Putamen (tissue), 1 donor: ENCODE measurements at regions not wholly inside any gene's neighbourhood (a gene's known extent, or its start where the extent isn't known, plus 50 kb on each side); places are given as distances from the start of the nearest gene placed in this dataset.
"Not testable (repeated sequence)": the region's sequence is repeated elsewhere in the genome, so short reads cannot be mapped to it uniquely, and the experiment has no call there.

Experiments used
- DNase-seq: peaks from one replicate; pipeline ENCODE4 v3.0.0-alpha.2; 2016; ENCODE audit warnings: low spot score

- DNase-seq: no peak
Measured at GRCh38 chr4:158051401-158052235, 121.2 kb downstream of the GASK1B start.

DNA sequence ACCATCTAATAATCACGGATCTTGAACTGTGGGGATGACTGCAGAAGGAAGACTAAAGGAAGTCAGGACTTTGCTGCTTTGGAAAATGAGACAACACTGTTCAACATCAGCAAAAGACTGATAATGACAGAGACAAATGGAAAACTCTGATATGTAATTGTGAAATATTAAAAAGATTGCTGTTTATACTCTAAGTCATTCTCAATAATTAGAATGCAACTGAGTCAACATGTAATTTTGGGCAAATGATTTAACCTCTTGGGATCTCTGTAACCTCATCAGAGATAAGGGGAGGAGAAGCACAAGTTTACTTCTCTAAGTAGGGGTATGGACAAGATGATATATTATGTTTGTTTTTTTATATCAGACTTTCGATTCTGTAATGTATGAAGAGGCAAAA is 121.9 kb downstream of the GASK1B start:
- no peak for DNase-seq

DNA sequence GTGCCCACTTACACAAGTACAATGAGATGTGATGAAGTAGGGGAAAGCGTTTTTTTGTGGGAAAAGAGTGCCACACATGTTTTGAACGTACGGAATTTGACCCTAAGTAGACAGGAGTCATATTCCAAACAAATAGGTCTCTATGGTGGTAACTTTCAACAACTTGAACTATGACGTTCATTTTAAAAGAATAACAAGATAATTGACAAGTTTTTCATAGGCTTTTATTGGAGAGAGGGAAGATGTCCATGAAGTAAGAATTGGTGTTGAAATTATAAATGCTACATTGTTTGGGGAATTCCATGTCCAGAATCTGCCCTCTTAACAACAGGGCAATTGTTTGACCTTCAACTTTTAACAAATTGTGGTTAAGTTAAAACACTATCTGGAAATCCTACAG is 126.5 kb downstream of the GASK1B start:
- DNase-seq: no peak

GRCh38 chr4:158043971-158044618 is 128.7 kb downstream of the GASK1B start:
- no peak for DNase-seq

DNA sequence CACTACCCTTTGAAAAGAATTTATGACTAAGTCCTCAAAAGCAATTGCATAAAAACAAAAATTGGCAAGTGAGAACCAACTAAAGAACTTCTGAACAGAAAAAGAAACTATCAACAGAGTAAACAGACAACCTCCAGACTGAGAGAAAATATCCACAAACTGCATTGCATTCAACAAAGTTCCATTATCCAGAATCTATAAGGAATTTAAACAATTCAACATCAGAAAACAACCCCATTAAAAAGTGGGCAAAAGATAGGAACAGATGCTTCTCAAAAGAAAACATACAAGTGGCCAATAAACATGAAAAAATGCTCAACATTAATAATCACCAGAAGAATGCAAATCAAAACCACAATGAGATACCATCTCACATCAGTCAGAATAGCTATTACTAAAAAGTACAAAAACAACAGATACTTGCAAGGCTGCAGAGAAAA is 130.2 kb downstream of the GASK1B start:
- no peak for DNase-seq

DNA sequence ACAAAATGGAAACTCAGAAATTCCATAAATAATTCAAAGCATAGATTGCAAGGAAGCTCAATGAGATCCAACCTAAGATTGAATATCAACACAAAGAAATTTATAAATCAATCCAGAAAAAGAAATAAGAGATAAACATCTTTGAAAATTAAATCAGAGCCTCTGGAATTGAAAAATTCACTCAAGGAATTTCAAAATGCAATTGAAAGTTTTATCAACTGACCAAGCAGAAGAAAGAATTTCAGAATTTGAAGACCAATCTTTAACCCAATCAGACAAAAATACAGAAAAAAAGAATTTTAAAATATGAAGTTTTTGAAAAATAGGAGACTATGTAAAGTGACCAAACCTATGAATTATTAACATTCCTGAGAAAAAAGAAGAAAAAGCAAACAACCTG is 134.1 kb downstream of the GASK1B start:
- DNase-seq: no peak

- DNase-seq: no peak
Measured at GRCh38 chr4:158036998-158037397, 135.8 kb downstream of the GASK1B start.

DNA sequence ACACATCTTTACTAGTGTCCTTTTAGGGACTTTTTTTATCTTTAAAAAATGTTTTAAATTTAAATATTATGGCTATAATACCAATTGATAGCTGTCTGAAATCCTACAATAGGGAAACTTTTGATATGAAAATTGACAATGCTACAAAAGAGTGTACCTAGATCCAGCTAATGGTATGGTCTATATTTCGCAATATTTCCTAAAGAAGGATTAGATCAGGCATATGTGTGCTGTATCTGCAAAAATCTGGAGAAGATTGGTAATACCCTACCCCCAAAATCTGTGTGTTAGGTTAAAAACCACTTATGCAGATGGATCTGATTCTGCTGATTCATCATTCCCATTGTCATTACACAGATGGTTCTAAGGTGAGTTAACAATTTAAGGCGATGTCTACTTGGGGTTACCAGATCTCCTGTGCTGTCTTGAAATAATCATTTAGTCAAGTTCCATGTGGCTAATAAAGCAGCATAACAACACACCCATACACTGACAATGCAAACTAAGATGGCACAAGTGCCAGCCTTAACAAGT is 137.1 kb downstream of the GASK1B start:
- no peak for DNase-seq

- DNase-seq: no peak
Measured at GRCh38 chr4:158033416-158034120, 139.3 kb downstream of the GASK1B start.

DNA sequence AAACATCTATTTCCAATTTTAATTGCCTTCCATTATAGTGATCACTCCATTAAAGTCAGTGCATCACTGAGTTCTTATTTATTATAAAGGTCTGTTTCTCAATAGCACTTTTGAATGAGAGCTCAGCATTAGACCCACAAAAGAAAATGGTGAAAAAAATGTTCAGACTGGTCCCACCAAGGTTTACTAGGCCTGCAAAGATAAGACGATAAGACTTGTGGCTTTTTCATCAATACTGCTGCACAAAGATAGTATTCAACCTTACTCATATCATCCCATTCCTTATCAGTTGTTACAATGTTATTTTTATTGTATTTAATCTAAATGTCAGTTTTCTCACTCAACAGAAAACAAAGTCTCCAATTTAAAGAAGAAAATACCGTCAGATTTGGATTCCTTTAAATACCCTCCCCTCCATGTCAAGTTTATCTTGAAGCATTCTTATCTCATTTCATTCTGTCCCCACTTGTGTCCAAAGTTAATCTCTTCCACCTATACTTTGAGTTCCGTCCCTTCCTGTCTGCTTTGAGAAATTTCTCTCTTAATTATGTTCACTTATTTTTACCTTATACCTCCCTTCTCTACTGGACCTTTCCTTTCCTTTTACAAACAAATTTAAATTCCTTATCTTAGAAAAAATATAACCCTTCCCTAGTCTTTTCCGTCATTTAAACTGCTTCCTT is 140.0 kb downstream of the GASK1B start:
- no peak for DNase-seq

GRCh38 chr4:158028381-158028780 is 144.4 kb downstream of the GASK1B start:
- not testable (repeated sequence) for DNase-seq

DNA sequence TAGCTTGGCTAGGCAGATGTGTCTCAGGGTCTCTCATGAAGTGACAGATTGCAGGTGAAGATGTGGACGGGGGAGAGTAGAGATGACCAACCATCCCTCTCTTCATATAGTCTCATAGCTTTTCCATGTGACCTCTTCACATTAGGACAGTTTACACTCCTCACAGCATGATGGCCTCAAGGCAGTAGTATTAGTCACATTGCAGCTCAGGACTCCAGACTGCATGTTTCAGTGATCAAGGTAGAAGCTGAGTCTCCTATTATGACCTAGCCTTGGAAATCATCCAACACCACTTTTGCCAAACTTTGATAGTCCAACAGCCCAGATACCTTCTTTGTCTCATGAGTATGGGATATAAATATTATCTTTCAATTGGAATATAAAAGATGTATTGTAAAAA is 147.7 kb downstream of the GASK1B start:
- no peak for DNase-seq

DNA sequence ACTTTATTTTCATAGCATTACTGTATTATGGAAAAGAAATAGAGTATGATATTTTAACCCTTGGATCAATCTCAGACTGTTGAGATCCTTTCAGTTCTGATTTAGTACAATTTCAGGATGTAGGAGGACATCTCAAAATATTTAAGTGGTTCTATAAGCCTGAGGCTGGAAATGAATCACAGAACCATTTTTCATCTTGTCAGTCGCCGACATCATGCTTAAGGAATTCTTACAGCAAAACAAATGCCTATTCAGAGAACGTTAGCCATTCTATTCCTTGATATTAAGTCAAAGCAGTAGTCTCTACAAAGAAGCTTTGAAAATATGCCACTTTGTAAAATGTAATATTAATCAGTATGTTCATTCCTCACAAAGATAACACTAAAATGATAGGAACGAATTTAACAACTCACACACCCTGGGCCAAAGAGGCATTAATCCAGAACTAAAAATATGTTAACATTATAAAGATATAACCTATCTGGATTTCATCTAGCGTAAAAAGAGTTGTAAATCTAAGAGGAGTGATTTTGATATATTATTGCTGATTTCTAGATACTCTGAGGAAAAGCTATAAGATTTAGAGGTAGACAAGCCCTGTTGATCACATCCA is 152.0 kb downstream of the GASK1B start:
- no peak for DNase-seq

DNA sequence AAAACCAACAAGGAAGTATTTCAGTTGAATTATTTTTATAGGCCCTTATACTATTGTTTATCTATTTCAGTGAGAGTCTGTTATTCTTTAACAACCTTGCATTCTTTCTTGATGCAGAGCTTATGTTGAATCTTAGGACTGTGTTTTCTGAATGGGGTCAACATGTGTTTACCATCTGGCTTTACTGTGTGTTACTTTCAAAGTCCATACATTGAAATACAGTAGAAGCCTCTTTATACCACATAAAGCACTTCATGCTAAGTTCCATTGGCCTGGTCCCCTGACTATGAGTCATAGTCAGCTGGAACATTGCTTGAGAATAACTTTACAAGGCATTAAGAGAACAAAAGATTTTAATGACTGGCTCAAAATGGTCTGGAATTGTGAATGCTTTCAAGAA is 152.6 kb downstream of the GASK1B start:
- DNase-seq: no peak

DNA sequence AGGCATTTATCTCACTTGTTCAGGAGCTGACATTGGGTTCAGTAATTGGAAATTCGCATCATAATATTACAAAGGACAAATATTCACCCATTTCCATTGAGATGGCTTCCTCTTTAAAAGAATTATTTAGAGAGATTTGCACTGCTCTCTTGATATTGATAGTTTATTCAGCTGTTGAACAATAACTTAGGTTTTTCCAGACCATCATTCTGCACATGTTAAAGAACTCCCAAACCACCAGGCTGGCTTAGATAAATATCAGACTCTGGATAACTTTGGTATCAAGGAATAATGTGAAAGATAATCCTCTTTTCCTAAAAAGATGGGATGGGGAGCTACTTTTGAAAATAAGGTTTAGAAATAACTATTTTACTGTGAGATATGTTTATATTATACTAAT is 154.0 kb downstream of the GASK1B start:
- no peak for DNase-seq

DNA sequence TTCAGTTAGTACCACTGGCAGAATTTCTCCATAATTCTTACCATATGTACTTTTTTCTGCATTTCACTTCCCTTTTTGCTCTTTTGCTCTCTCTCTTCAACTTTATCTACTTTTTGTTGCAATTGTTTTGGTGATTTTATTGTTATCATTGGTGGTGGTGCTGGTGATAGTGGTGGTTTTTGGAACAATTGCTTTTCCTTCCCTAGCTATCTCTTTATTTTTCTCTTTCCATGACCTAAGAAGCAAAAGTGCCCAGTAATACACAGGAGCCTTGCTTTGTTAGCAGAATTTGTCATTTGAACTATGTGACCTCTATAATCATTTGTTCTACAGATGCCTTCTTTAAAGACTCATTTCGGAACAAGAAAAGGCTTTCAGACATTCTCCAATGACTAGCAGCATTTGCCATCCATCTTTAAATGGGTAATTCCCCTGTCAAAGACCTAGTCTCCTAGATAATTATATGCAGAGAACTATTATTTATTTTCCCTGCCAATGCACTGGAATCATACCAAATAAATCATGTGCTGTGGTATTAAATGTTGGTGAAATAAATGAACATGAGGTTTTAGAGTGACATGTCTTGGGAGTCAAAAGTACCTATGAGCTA is 154.5 kb downstream of the GASK1B start:
- no peak for DNase-seq

GRCh38 chr4:158016511-158016910 is 156.3 kb downstream of the GASK1B start:
- no peak for DNase-seq

- DNase-seq: peak; percentile 16
Measured at GRCh38 chr4:158015241-158015640, 157.6 kb downstream of the GASK1B start.

- no peak for DNase-seq
Measured at GRCh38 chr4:158013858-158014257, 159.0 kb downstream of the GASK1B start.

GRCh38 chr4:158010361-158010760 is 162.5 kb downstream of the GASK1B start:
- DNase-seq: no peak

DNA sequence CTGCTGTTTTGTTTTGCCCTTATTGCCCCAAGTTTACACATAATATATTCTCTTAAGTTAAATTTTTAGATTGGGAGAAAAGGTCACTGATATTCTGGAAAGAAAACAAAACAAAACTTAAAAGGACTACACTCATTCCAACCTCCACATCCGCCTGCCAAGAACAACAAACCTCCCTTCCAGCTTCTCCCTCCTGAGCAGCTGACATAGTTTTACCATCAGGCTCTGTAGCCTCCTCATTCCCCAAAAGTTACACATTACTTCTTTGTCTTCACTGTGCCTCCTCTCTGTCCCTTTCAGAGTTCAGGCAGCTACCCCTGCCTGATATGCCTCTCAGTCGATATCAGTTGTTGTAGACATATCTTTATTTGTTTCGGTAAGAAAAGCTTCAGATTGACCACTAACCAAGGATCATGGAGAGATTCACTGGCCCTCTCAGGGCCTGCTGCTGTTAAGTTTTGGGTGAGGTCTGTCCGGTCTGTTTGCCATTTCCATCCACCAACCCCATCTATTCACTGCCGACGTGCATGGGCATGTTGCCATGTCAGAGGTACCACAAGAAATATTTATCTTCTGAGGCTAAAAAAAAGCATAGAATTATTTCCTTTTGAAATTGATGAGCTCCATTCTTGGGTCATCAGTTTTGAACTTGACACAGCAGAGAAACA is 164.1 kb downstream of the GASK1B start:
- DNase-seq: no peak
